CD14-positive monocyte (primary cell): ENCODE measurements at regions not wholly inside any gene's neighbourhood (a gene's known extent, or its start where the extent isn't known, plus 50 kb on each side); places are given as distances from the start of the nearest gene placed in this dataset.

Experiments used
- DNase-seq, 3 donors: peaks; one replicate each; pipeline ENCODE4 v3.0.0-alpha.2; 2011 to 2022
- H2AFZ ChIP-seq: 2 replicates; pipeline ENCODE4 v1.6.0; 2012; ENCODE audit warnings: mild to moderate bottlenecking, low read depth, low read length, inconsistent platforms; ENCODE audit not compliant: insufficient read depth, poor library complexity, severe bottlenecking
- H3K27ac ChIP-seq, 2 donors: 1 replicate in 1 of 2; 2 replicates in 1 of 2; pipeline ENCODE4 v1.5.1; 2012 to 2013; ENCODE audit warnings: low read length in 2 of 2, control low read depth in 1 of 2, inconsistent platforms in 1 of 2, low read depth in 1 of 2, mild to moderate bottlenecking in 1 of 2
- H3K27me3 ChIP-seq, 2 donors: one replicate each; pipeline versions ENCODE4 v1.6.0 to v1.6.1; 2011 to 2013; ENCODE audit warnings: low read length in 2 of 2; ENCODE audit not compliant: control insufficient read depth in 2 of 2, insufficient read depth in 2 of 2
- H3K36me3 ChIP-seq, 2 donors: replicated peaks in 1 of 2; 1 replicate in 1 of 2; 2 replicates in 1 of 2; pipeline versions ENCODE4 v1.5.1 to v1.6.1; 2012 to 2013; ENCODE audit warnings: low read length in 2 of 2, control low read depth in 1 of 2, inconsistent platforms in 1 of 2, mild to moderate bottlenecking in 1 of 2; ENCODE audit not compliant: insufficient read depth in 2 of 2, control insufficient read depth in 1 of 2
- H3K4me1 ChIP-seq, 2 donors: 1 replicate in 1 of 2; 2 replicates in 1 of 2; pipeline versions ENCODE4 v1.5.1 to v1.6.1; 2012 to 2013; ENCODE audit warnings: low read length in 2 of 2, control low read depth in 1 of 2, inconsistent platforms in 1 of 2, mild to moderate bottlenecking in 1 of 2, moderate library complexity in 1 of 2; ENCODE audit not compliant: insufficient read depth in 2 of 2, control insufficient read depth in 1 of 2
- H3K4me2 ChIP-seq: replicated peaks from 2 replicates; pipeline ENCODE3; 2012; ENCODE audit warnings: low read length, moderate library complexity, mild to moderate bottlenecking; ENCODE audit not compliant: poor library complexity, severe bottlenecking; ENCODE audit errors: extremely low read depth
- H3K4me3 ChIP-seq, 3 experiments: fragments of 200-600 bp in 1 of 3; sonication (generic) in 1 of 3; replicated peaks in 1 of 3; 1 replicate in 2 of 3; 2 replicates in 1 of 3; pipeline ENCODE4 v1.5.1; 2011 to 2013; ENCODE audit warnings: low read length in 3 of 3, mild to moderate bottlenecking in 3 of 3, control low read depth in 2 of 3, low read depth in 2 of 3, inconsistent platforms in 1 of 3, moderate library complexity in 1 of 3
- H3K79me2 ChIP-seq: 2 replicates; pipeline ENCODE4 v1.6.0; 2012; ENCODE audit warnings: mild to moderate bottlenecking, control low read depth, inconsistent platforms, low read length, moderate library complexity; ENCODE audit not compliant: insufficient read depth
- H3K9ac ChIP-seq: 2 replicates; pipeline ENCODE4 v1.6.0; 2017; ENCODE audit warnings: low read length, mild to moderate bottlenecking; ENCODE audit not compliant: insufficient read depth, poor library complexity, severe bottlenecking
- H3K9me3 ChIP-seq, 2 donors: replicated peaks in 1 of 2; 1 replicate in 1 of 2; 2 replicates in 1 of 2; pipeline versions ENCODE4 v1.5.1 to v1.6.1; 2012 to 2013; ENCODE audit warnings: low read length in 2 of 2, control low read depth in 1 of 2; ENCODE audit not compliant: control insufficient read depth in 1 of 2, insufficient read depth in 1 of 2
- H4K20me1 ChIP-seq: 2 replicates; pipeline ENCODE4 v1.6.0; 2012; ENCODE audit warnings: mild to moderate bottlenecking, low read length, control low read depth, moderate library complexity; ENCODE audit not compliant: insufficient read depth
- H3K27ac Mint-ChIP-seq, 7 donors: one replicate each; pipeline ENCODE4 v1.8.0; 2020; ENCODE audit warnings: mild to moderate bottlenecking in 7 of 7, mixed read lengths in 7 of 7, moderate library complexity in 6 of 7, inconsistent platforms in 2 of 7
- H3K27me3 Mint-ChIP-seq, 3 donors: one replicate each; pipeline ENCODE4 v1.8.0; 2021 to 2022; ENCODE audit warnings: low read depth in 3 of 3, mild to moderate bottlenecking in 3 of 3, mixed read lengths in 3 of 3, moderate library complexity in 3 of 3, inconsistent platforms in 1 of 3
- H3K36me3 Mint-ChIP-seq, 2 donors: one replicate each; pipeline ENCODE4 v1.8.0; 2020; ENCODE audit warnings: mixed read lengths in 2 of 2, inconsistent platforms in 1 of 2, mild to moderate bottlenecking in 1 of 2
- H3K4me1 Mint-ChIP-seq: one replicate; pipeline ENCODE4 v1.8.0; 2020; ENCODE audit warnings: mild to moderate bottlenecking, mixed read lengths
- H3K4me3 Mint-ChIP-seq, 2 donors: one replicate each; pipeline ENCODE4 v1.8.0; 2020; ENCODE audit warnings: mild to moderate bottlenecking in 2 of 2, mixed read lengths in 2 of 2, moderate library complexity in 1 of 2
- H3K9me3 Mint-ChIP-seq, 7 donors: one replicate each; pipeline ENCODE4 v1.8.0; 2020 to 2022; ENCODE audit warnings: mixed read lengths in 7 of 7, mild to moderate bottlenecking in 6 of 7, moderate library complexity in 6 of 7, inconsistent platforms in 2 of 7
- WGBS: methylation state at CpG from one replicate; pipeline ENCODE4 v1.1.5; 2013; ENCODE audit warnings: missing lambda C conversion rate; ENCODE audit not compliant: insufficient coverage; 5-methylcytosine and 5-hydroxymethylcytosine counted together
- intact Hi-C, 2 donors: fragments of 100-400 bp; cut with micrococcal nuclease; formaldehyde crosslinking; loops; one replicate each; pipeline versions ENCODE4 v1.15.0 to v1.15.1; 2023
- TF ChIP-seq, protein P1 (sequence below): fragments of 200-600 bp; IDR thresholded peaks from one replicate; pipeline ENCODE4 v1.8.0; 2022; ENCODE audit warnings: antibody characterized with exemption, mild to moderate bottlenecking

GRCh38 chr20:22801528-22801927 lies 217.2 kb upstream of the FOXA2 start:
- no peaks in the 10 kb centered on the region for H3K27me3 ChIP-seq
- no peak overlapping the region for H3K4me3 ChIP-seq
- H3K9me3 ChIP-seq = no peaks in the 10 kb centered on the region
- H3K9me3 Mint-ChIP-seq = peaks cover 0 to 2% (median 0%) of the 10 kb centered on the region in 7 donors
- H4K20me1 ChIP-seq = no peaks in the 10 kb centered on the region
- TF ChIP-seq, protein P1, sequence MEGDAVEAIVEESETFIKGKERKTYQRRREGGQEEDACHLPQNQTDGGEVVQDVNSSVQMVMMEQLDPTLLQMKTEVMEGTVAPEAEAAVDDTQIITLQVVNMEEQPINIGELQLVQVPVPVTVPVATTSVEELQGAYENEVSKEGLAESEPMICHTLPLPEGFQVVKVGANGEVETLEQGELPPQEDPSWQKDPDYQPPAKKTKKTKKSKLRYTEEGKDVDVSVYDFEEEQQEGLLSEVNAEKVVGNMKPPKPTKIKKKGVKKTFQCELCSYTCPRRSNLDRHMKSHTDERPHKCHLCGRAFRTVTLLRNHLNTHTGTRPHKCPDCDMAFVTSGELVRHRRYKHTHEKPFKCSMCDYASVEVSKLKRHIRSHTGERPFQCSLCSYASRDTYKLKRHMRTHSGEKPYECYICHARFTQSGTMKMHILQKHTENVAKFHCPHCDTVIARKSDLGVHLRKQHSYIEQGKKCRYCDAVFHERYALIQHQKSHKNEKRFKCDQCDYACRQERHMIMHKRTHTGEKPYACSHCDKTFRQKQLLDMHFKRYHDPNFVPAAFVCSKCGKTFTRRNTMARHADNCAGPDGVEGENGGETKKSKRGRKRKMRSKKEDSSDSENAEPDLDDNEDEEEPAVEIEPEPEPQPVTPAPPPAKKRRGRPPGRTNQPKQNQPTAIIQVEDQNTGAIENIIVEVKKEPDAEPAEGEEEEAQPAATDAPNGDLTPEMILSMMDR = no peak
- no peaks in the 10 kb centered on the region for H3K79me2 ChIP-seq
- WGBS = 56% methylated on average over 2 of the region's 4 CpGs
- no peak overlapping the region for H3K27ac Mint-ChIP-seq
- no peaks in the 10 kb centered on the region for H3K36me3 Mint-ChIP-seq
- no peak for DNase-seq
- no peak overlapping the region for H3K9ac ChIP-seq
- no peaks in the 10 kb centered on the region for H3K36me3 ChIP-seq
- no peaks in the 10 kb centered on the region for H3K4me1 ChIP-seq
- no peak overlapping the region for H3K4me3 Mint-ChIP-seq
- H3K27me3 Mint-ChIP-seq = peaks cover 4 to 9% (median 6%) of the 10 kb centered on the region in 3 donors
- H3K4me1 Mint-ChIP-seq = no peaks in the 10 kb centered on the region
- no peak overlapping the region for H3K4me2 ChIP-seq
- no peak overlapping the region for H3K27ac ChIP-seq
- intact Hi-C loops = no loop called here
- no peak overlapping the region for H2AFZ ChIP-seq

- Histone ChIP-seq H3K4me2 (no peak overlapping the region), H3K27me3 (no peaks in the 10 kb centered on the region), H3K27ac (no peak overlapping the region), H3K36me3 (no peaks in the 10 kb centered on the region), H3K79me2 (no peaks in the 10 kb centered on the region), H2AFZ (no peak overlapping the region), H3K4me3 (no peak overlapping the region), H3K9ac (no peak overlapping the region), H3K9me3 (no peaks in the 10 kb centered on the region), H3K4me1 (no peaks in the 10 kb centered on the region), H4K20me1 (no peaks in the 10 kb centered on the region)
- no peak for DNase-seq
- Mint-ChIP-seq H3K4me3 (peak overlapping the region in 1 of 2 donors; percentile 26), H3K27me3 (peaks cover 4 to 9% (median 6%) of the 10 kb centered on the region in 3 donors), H3K36me3 (no peaks in the 10 kb centered on the region), H3K27ac (no peak overlapping the region), H3K9me3 (peaks cover 0 to 2% (median 0%) of the 10 kb centered on the region in 7 donors), H3K4me1 (no peaks in the 10 kb centered on the region)
- TF ChIP-seq, protein P1 = no peak
- intact Hi-C loops = no loop called here
- WGBS = 100% methylated on average over 1 of the region's 2 CpGs
Observed at GRCh38 chr20:22802296-22802695, 217.9 kb upstream of the FOXA2 start.
